Neuronal stem cell (in vitro differentiated cells): ENCODE measurements at regions not wholly inside any gene's neighbourhood (a gene's known extent, or its start where the extent isn't known, plus 50 kb on each side); places are given as distances from the start of the nearest gene placed in this dataset.

Source experiments
- DNase-seq: peaks from one replicate; pipeline ENCODE4 v3.0.0-alpha.2; 2013; ENCODE audit warnings: low spot score
- H2AFZ ChIP-seq: one replicate; pipeline ENCODE4 v1.6.1; 2013; ENCODE audit warnings: mild to moderate bottlenecking, low read length, inconsistent platforms
- H2AK5ac ChIP-seq: 2 replicates; pipeline ENCODE4 v1.6.1; 2013; ENCODE audit warnings: low read depth, mild to moderate bottlenecking, inconsistent platforms, low read length, moderate library complexity, mixed read lengths
- H2BK120ac ChIP-seq: 2 replicates; pipeline ENCODE4 v1.6.1; 2013; ENCODE audit warnings: low read depth, mild to moderate bottlenecking, inconsistent platforms, low read length, moderate library complexity, mixed read lengths
- H2BK12ac ChIP-seq: one replicate; pipeline ENCODE4 v1.6.1; 2013; ENCODE audit warnings: low read length, inconsistent platforms
- H2BK15ac ChIP-seq: 2 replicates; pipeline ENCODE4 v1.6.1; 2013; ENCODE audit warnings: mild to moderate bottlenecking, low read length, inconsistent platforms, mixed read lengths
- H2BK5ac ChIP-seq: one replicate; pipeline ENCODE4 v1.6.1; 2013; ENCODE audit warnings: inconsistent platforms, mild to moderate bottlenecking, low read length, moderate library complexity
- H3K14ac ChIP-seq: one replicate; pipeline ENCODE4 v1.6.1; 2013; ENCODE audit warnings: low read length, inconsistent platforms
- H3K18ac ChIP-seq: 2 replicates; pipeline ENCODE4 v1.6.1; 2013; ENCODE audit warnings: low read length, inconsistent platforms
- H3K23ac ChIP-seq: 2 replicates; pipeline ENCODE4 v1.6.1; 2013; ENCODE audit warnings: low read depth, mild to moderate bottlenecking, mixed read lengths, low read length, inconsistent platforms; ENCODE audit not compliant: poor library complexity
- H3K27ac ChIP-seq: replicated peaks from 3 replicates; pipeline ENCODE4 v1.5.1; 2013; ENCODE audit warnings: low read length, inconsistent platforms
- H3K27me3 ChIP-seq, 3 experiments: 2 replicates each; pipeline ENCODE4 v1.6.1; 2013; ENCODE audit warnings: low read length in 3 of 3, mild to moderate bottlenecking in 2 of 3, inconsistent platforms in 1 of 3, low read depth in 1 of 3, mixed read lengths in 1 of 3, moderate library complexity in 1 of 3; ENCODE audit not compliant: control insufficient read depth in 3 of 3, insufficient read depth in 3 of 3
- H3K36me3 ChIP-seq, 2 donors: replicated peaks in 1 of 2; 2 replicates each; pipeline ENCODE4 v1.6.1; 2013; ENCODE audit warnings: low read length in 2 of 2; ENCODE audit not compliant: control insufficient read depth in 2 of 2, insufficient read depth in 2 of 2
- H3K4ac ChIP-seq: 2 replicates; pipeline ENCODE4 v1.6.1; 2013; ENCODE audit warnings: inconsistent platforms, mild to moderate bottlenecking, low read length, moderate library complexity
- H3K4me1 ChIP-seq, 2 donors: 1 replicate in 1 of 2; 2 replicates in 1 of 2; pipeline ENCODE4 v1.6.1; 2013; ENCODE audit warnings: low read length in 2 of 2, low read depth in 1 of 2; ENCODE audit not compliant: control insufficient read depth in 2 of 2, insufficient read depth in 1 of 2
- H3K4me2 ChIP-seq: one replicate; pipeline ENCODE4 v1.6.1; 2013; ENCODE audit warnings: mild to moderate bottlenecking, low read length, inconsistent platforms; ENCODE audit not compliant: insufficient read depth, poor library complexity, severe bottlenecking
- H3K4me3 ChIP-seq, 2 donors: 2 replicates each; pipeline ENCODE4 v1.5.1; 2013; ENCODE audit warnings: low read length in 2 of 2, mild to moderate bottlenecking in 2 of 2, inconsistent platforms in 1 of 2, moderate library complexity in 1 of 2
- H3K79me1 ChIP-seq: one replicate; pipeline ENCODE4 v1.6.1; 2013; ENCODE audit warnings: low read depth, mild to moderate bottlenecking, inconsistent platforms, low read length, moderate library complexity
- H3K9ac ChIP-seq: one replicate; pipeline ENCODE4 v1.6.1; 2013; ENCODE audit warnings: mild to moderate bottlenecking, low read depth, low read length, inconsistent platforms; ENCODE audit not compliant: poor library complexity
- H3K9me3 ChIP-seq, 2 donors: replicated peaks in 1 of 2; 2 replicates each; pipeline versions ENCODE3 to v1.6.1; 2013; ENCODE audit warnings: low read length in 2 of 2, mild to moderate bottlenecking in 2 of 2, inconsistent platforms in 1 of 2, low read depth in 1 of 2, mixed read lengths in 1 of 2, moderate library complexity in 1 of 2; ENCODE audit not compliant: control insufficient read depth in 2 of 2, insufficient read depth in 1 of 2
- H4K8ac ChIP-seq: one replicate; pipeline ENCODE4 v1.6.1; 2013; ENCODE audit warnings: low read depth, mild to moderate bottlenecking, inconsistent platforms, low read length, moderate library complexity
- H4K91ac ChIP-seq: one replicate; pipeline ENCODE4 v1.6.1; 2013; ENCODE audit warnings: low read length, low read depth, mild to moderate bottlenecking, inconsistent platforms; ENCODE audit not compliant: poor library complexity
- WGBS, 2 donors: extraction: QIAGEN DNeasy Blood & Tissue Kit; methylation state at CpG; one replicate each; pipeline ENCODE4 v1.1.7; 2013; ENCODE audit warnings: missing lambda C conversion rate in 2 of 2, mixed read lengths in 1 of 2; ENCODE audit not compliant: insufficient read length in 2 of 2, insufficient replicate concordance in 1 of 2; ENCODE audit errors: extremely low coverage in 2 of 2; 5-methylcytosine and 5-hydroxymethylcytosine counted together

DNA sequence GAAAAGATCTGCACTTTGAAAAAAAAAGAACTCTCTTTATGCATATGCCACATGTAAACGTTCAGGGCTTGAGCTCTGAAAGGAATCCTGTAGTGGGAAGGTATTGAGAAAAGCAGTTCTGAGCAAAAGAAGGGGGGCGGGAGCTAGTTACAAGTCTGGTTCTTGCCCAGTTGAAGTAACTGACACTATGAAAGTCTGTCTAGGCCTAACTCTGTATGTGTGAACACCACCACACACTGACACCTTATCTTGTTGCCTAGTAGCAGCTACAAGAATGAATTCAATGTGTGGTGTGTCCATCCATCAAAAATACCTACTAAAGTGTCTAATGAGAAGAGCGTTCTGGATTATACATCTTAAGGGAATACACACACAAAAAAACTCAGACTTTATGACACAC lies 820.6 kb downstream of the DIAPH3 start:
- H3K27me3 ChIP-seq, result no peaks in the 10 kb centered on the region
- DNase-seq, result no peak
- peaks cover 2 to 8% of the 10 kb centered on the region in 2 donors for H3K4me1 ChIP-seq
- H2AFZ ChIP-seq, result peak overlapping the region; percentile 20
- H3K9ac ChIP-seq, result no peak overlapping the region
- H3K14ac ChIP-seq, result no peak overlapping the region
- no peak overlapping the region for H3K4me2 ChIP-seq
- no peak overlapping the region for H2BK15ac ChIP-seq
- no peak overlapping the region for H3K23ac ChIP-seq
- no peak overlapping the region for H3K4ac ChIP-seq
- H2BK5ac ChIP-seq, result no peak overlapping the region
- H3K4me3 ChIP-seq, result no peak overlapping the region
- H2BK12ac ChIP-seq, result no peak overlapping the region
- no peak overlapping the region for H3K18ac ChIP-seq
- no CpG with 5 or more reads among the region's 3 CpGs for WGBS, 2 donors
- H4K91ac ChIP-seq, result no peak overlapping the region
- H3K36me3 ChIP-seq, result no peaks in the 10 kb centered on the region
- no peak overlapping the region for H3K27ac ChIP-seq
- H3K79me1 ChIP-seq, result no peaks in the 10 kb centered on the region
- no peak overlapping the region for H2BK120ac ChIP-seq
- no peak overlapping the region for H4K8ac ChIP-seq
- H2AK5ac ChIP-seq, result no peak overlapping the region
- H3K9me3 ChIP-seq, result no peaks in the 10 kb centered on the region

GRCh38 chr13:59343993-59344822 lies 819.5 kb downstream of the DIAPH3 start:
- Histone ChIP-seq H3K27ac (no peak overlapping the region), H4K91ac (no peak overlapping the region), H2BK15ac (no peak overlapping the region), H2AFZ (no peak overlapping the region), H3K14ac (no peak overlapping the region), H3K4me2 (no peak overlapping the region), H3K9ac (no peak overlapping the region), H3K4me1 (peaks cover 2 to 8% of the 10 kb centered on the region in 2 donors), H3K4me3 (no peak overlapping the region), H3K9me3 (no peaks in the 10 kb centered on the region), H3K79me1 (no peaks in the 10 kb centered on the region), H2BK120ac (no peak overlapping the region), H3K23ac (no peak overlapping the region), H3K36me3 (no peaks in the 10 kb centered on the region), H3K4ac (no peak overlapping the region), H4K8ac (no peak overlapping the region), H2BK5ac (no peak overlapping the region), H3K27me3 (no peaks in the 10 kb centered on the region), H3K18ac (no peak overlapping the region), H2BK12ac (no peak overlapping the region), H2AK5ac (no peak overlapping the region)
- no peak for DNase-seq
- WGBS, 2 donors, result no CpG with 5 or more reads among the region's 8 CpGs

GRCh38 chr13:59345311-59345710 lies 818.4 kb downstream of the DIAPH3 start:
- H3K4me2 ChIP-seq, result no peak overlapping the region
- no peak overlapping the region for H2AK5ac ChIP-seq
- H2BK12ac ChIP-seq, result no peak overlapping the region
- no peak overlapping the region for H3K4me3 ChIP-seq
- H3K23ac ChIP-seq, result no peak overlapping the region
- no peak overlapping the region for H4K8ac ChIP-seq
- H2AFZ ChIP-seq, result peak overlapping the region; percentile 4
- H2BK120ac ChIP-seq, result no peak overlapping the region
- WGBS, 2 donors, result no CpG with 5 or more reads among the region's 2 CpGs
- H3K18ac ChIP-seq, result no peak overlapping the region
- no peak overlapping the region for H4K91ac ChIP-seq
- no peak overlapping the region for H3K27ac ChIP-seq
- H3K36me3 ChIP-seq, result no peaks in the 10 kb centered on the region
- no peaks in the 10 kb centered on the region for H3K9me3 ChIP-seq
- H3K9ac ChIP-seq, result no peak overlapping the region
- H2BK15ac ChIP-seq, result no peak overlapping the region
- H2BK5ac ChIP-seq, result no peak overlapping the region
- H3K4ac ChIP-seq, result no peak overlapping the region
- peaks cover 5 to 8% of the 10 kb centered on the region in 2 donors for H3K4me1 ChIP-seq
- no peaks in the 10 kb centered on the region for H3K79me1 ChIP-seq
- no peak for DNase-seq
- H3K27me3 ChIP-seq, result no peaks in the 10 kb centered on the region
- H3K14ac ChIP-seq, result no peak overlapping the region

- Histone ChIP-seq H2BK15ac (no peak overlapping the region), H4K8ac (no peak overlapping the region), H2BK5ac (no peak overlapping the region), H2BK120ac (no peak overlapping the region), H3K4ac (no peak overlapping the region), H3K23ac (no peak overlapping the region), H3K9me3 (no peaks in the 10 kb centered on the region), H3K9ac (no peak overlapping the region), H3K14ac (no peak overlapping the region), H3K27me3 (no peaks in the 10 kb centered on the region), H3K4me3 (no peak overlapping the region), H3K4me1 (peaks cover 5 to 8% of the 10 kb centered on the region in 2 donors), H3K79me1 (no peaks in the 10 kb centered on the region), H3K27ac (no peak overlapping the region), H2BK12ac (no peak overlapping the region), H2AK5ac (no peak overlapping the region), H4K91ac (no peak overlapping the region), H3K18ac (no peak overlapping the region), H2AFZ (no peak overlapping the region), H3K36me3 (no peaks in the 10 kb centered on the region), H3K4me2 (no peak overlapping the region)
- WGBS, 2 donors, result no CpG with 5 or more reads among the region's 8 CpGs
- DNase-seq, result no peak
Observed at GRCh38 chr13:59346999-59347723, 816.6 kb downstream of the DIAPH3 start.
